ENCODE measurements at regions not wholly inside any gene's neighbourhood (a gene's known extent, or its start where the extent isn't known, plus 50 kb on each side); places are given as distances from the start of the nearest gene placed in this dataset.
A peak's percentile ranks its signal among the peaks of the same experiment; 100 is the strongest.

DNA sequence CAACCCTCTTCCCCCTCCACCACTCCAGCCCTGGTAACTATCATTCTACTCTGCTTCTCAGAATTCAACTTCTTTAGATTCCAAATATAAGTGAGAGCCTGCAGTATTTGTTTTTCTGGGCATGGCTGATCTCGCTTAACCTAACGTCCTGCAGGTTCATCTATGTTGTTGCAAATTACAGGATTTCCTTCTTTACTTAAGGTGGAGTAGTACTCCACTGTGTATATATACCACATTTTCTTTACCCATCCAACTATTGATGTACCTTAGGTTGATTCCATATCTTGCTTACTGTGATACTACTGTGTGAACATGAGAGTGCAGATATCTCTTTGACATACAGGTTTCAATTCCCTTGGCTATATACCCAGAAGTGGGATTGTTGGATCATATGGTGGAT lies 106.3 kb upstream of the ZNF366 start:
- no peak for DNase-seq

- DNase-seq: no peak
Observed at GRCh38 chr5:72612810-72613209, 105.6 kb upstream of the ZNF366 start.

GRCh38 chr5:72611118-72611730 lies 104.0 kb upstream of the ZNF366 start:
- peak; percentile 70 for DNase-seq

DNA sequence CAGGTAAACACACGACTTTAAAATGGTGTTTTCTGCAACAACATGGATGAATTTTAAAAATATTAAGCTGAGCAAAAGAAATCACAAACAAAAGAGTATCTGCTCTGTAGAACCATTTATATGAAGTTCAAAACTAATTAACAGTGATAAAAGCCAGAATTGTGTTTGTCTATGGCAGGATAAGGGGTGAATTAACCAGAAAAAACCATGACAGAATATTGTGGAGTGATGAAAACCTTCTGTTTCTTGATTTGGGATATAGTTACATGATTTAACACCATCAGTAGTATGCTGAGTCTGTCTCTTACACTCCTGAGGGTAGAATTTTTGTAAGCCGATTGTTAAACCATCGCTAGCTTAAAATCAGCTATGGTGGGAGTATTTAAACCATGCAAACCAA lies 101.7 kb upstream of the ZNF366 start:
- DNase-seq: no peak

DNA sequence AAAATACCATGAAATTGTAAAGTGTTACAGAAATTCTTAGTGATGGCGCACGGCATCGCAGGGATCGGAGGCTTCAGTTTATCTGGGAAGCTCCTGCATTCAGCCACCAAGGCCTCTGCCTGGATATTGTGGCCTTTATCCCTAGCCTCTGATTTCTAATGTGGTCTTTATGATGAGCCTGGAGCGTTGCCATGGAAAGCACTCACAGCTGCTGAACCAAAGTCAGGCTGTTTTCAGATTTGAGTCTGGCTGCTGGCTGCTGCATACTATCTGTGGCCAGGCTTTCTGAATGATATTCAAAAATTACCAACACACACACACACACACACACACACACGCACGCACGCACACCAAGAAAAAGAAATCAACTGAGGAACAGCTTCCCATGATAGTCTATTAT lies 101.1 kb upstream of the ZNF366 start:
- peak; percentile 60 for DNase-seq

DNA sequence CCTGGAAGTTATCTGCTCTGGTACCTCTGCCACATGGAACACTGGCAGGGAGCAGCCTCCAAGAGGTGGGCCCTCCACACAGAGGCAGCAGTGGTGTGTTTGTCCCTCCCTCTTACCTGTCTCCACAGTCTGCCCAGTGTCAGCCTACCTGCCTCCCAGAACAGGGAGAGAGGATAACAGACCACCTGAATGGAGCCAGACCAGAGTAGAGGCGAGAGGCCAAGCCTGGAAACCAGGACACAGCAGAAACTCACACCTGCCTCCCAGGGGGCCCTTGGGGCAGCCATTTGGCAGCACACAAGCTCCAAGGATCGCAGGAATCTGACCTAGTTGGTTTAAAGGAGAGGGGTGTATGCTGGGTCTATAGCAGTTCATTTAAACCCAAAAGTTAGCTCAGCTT lies 100.2 kb upstream of the ZNF366 start:
- no peak for DNase-seq

DNA sequence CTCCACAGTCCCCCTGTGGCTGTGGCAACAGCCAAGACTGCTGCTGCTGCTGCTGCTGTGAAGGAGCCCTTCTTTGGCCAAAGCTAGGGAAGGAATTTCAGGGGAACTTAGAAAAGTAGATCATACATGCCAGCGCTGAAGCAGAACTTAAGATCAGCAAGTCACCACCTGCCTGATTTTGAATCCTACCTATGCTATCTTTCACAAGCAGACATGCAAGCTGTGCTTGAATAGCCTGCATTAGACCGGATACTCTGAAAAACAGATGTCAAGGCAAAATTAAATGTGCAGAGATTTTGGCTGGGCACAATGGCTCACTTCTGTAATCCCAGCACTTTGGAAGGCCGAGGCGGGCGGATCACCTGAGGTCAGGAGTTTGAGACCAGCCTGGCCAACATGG lies 99.3 kb upstream of the ZNF366 start:
- no peak for DNase-seq

DNA sequence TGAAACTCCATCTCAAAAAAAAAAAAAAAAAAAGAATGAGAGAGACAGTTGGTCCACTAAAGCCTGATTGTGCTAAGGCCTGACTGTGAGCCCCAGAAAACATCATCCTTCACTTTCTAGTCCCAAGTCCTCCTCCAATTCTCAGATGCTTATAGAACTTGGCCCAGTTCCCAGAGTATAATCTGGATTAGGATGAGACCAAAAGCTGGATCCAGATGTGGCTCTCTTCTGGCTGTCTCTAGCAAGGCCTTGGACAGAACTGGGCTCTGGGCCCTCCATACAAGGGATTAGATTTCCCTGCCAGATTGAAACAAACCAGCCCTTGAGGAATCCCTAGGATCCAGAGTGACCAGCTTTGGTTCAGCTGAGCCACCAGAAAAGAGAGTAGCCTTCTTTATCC lies 98.4 kb upstream of the ZNF366 start:
- DNase-seq: no peak

DNA sequence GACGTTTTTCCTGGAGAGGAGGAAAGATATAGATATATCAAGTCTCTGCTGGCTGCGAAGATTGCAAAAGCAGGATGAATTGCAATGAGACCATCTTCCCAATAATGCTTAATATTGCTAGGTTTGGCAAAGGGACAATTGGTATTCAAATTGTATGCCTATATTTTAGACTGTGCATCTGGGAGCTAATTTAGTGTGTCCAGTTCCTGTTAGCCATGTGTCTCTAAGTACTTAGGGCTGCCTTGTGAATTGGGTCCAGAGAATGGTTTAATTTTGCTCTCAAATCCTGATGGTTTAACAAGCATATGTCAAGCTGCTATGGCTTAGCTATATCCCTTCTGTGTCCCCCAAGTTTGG lies 97.6 kb upstream of the ZNF366 start:
- no peak for DNase-seq

- no peak for DNase-seq
Observed at GRCh38 chr5:72604111-72604797, 97.0 kb upstream of the ZNF366 start.

GRCh38 chr5:72602696-72603685 lies 95.8 kb upstream of the ZNF366 start:
- no peak for DNase-seq

GRCh38 chr5:72601861-72602260 lies 94.7 kb upstream of the ZNF366 start:
- no peak for DNase-seq

DNA sequence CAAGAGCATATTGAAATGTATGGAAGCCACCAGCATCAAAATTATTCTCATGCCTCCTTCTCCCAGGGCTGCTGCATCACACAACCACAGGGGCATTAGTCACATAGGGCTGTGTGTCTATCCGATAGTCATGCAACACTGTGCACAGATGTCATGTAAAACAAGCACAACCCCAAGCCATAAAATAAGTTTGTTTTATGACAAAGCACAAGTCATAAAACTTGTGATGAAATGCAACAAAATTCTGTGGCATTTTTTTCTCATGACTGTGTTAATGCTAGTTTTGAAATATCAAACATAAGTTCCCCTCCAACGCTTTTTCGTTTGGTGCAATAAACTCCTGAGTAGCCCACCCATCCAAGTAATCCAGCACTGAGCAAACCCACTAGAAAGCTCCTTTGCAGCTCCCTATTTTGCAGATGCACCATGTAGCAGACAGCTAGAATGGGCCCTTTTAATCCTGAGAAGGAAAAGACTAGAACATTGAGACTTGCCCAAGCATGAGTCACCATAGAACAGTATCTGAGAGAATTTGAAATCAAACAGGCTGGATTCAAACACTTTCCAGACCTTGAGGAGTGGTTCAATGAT lies 93.3 kb upstream of the ZNF366 start:
- DNase-seq: no peak

GRCh38 chr5:72599519-72600370 lies 92.5 kb upstream of the ZNF366 start:
- no peak for DNase-seq

DNA sequence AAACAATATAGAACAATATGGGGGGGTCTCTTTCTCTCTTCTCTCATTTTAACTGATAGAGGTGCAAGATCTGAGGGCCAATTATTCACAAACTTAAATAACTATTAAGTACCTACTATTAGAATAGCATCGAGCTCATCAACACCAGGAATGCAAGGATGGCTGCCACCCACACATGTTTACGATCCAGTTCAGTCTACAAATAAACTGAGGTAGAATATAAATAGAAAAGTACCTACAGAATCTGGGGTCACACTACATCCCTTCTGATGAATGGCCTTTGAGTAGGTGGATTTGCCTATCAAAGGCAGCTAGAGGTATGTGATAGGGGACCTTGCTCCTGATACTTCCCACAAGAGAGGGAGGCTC lies 91.8 kb upstream of the ZNF366 start:
- DNase-seq: no peak

- no peak for DNase-seq
Observed at GRCh38 chr5:72598401-72599064, 91.3 kb upstream of the ZNF366 start.

DNA sequence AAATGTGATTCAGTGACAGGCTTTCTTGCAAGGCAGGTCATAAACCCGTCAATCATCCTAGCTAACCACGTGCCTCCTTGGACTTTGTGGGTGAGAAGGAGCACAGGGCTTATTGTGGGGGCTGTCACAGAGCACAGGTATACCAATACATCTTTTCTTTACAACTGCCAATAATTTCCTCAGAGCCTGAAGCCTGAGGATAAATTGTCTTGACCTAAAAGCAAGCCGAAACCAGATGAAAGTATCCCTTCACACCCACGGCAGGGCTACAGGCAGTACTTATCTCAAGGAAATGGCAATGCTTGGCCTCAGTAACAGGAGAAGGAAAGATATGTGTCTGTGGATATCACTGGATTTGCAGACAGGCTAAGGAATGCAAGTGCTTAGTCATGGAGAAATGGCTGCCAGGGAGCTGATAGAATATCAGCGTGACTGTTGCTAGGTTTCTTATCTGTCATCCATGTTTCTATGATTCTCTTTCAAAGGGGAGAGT lies 90.3 kb upstream of the ZNF366 start:
- DNase-seq: no peak

- DNase-seq: no peak
Observed at GRCh38 chr5:72596956-72597355, 89.7 kb upstream of the ZNF366 start.

DNA sequence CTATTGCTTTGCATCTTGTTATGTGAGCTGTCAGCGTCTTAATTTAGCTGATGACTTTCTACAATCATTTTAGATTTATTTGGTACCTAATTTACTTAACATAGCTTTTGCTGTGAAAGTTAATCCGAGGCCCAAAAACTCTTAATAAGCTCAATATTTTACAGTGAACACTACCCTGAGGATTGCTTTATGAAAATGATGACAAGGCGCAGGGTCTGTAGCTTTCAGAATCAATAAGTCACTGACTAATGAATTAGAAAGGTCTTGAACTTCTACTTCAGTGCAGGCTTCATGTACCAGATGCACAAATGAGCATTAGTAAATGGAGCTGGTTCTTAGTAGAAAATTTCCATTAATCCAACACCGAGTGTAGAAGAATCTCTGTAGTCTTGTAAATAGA lies 81.4 kb upstream of the ZNF366 start:
- DNase-seq: no peak

GRCh38 chr5:72587661-72588308 lies 80.6 kb upstream of the ZNF366 start:
- no peak for DNase-seq
